ENCODE measurements at regions not wholly inside any gene's neighbourhood (a gene's known extent, or its start where the extent isn't known, plus 50 kb on each side); places are given as distances from the start of the nearest gene placed in this dataset.

DNA sequence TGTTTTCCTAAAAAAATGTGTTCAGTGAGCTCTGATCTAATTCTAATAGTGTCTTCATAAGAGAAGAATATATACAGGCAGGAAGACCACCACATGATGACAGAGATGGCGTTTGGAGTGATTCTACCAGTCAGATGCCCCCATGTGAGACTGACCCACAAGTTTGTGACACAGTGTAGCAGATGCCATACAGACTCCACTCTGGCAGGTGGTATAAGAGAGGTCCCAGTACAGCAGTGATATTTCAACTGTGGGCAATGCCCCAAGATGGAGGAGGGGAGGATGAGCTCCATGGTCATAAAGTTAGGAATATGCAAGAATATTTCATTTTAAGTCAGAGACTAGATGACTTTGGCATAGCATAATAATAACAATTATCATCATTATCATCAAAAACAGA, 1022.6 kb downstream of the KCNMA1 start:
- Histone ChIP-seq H3K4me3 (no peak overlapping the region), H3K9me3 (no peaks in the 10 kb centered on the region), H3K27me3 (no peaks in the 10 kb centered on the region), H3K4me1 (no peaks in the 10 kb centered on the region), H3K36me3 (no peaks in the 10 kb centered on the region), H3K27ac (no peak overlapping the region)
- DNase-seq (ENCODE audit: extremely low spot score in 2 of 2) = no peak
- intact Hi-C loops (cut with DNase I) = no loop called here
- TF ChIP-seq POLR2A (IDR thresholded peaks at IDR 0.05) (no peak), POLR2AphosphoS5 (IDR thresholded peaks at IDR 0.05; ENCODE audit: insufficient read depth in 1 of 2, low read depth in 1 of 2) (no peak)

Measured in vagina (tissue), 2 donors.